ENCODE measurements at regions not wholly inside any gene's neighbourhood (a gene's known extent, or its start where the extent isn't known, plus 50 kb on each side); places are given as distances from the start of the nearest gene placed in this dataset.

DNA sequence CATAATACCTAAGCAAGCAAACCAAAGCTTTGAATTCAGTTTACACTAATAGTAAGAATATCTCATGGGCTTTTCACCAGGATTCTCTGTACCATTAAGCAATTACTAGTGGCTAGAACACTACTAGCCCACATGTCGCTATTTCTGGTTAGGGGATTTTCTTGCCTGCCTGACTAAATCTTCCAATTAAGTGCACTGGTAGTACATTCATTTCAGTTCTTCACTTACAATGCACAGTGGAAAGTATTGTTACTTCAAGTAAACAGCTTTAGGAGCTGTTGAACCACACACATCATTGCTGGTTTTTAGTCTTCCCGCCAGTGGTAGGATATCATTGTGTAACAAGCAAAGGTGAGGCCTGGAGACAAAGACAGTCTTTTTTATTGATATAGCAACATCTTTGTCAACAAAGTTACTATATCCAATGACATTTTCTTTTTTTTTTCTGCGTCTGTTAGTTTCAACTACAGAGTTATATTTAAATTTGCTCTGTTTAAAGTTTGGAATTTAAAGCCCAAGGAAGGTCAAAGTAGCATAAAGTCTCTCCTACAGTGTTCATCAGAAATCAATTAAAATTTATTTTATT is 826.8 kb upstream of the NR2F2 start:
- intact Hi-C loops (cut with DNase I): no loop called here
- Histone ChIP-seq H3K4me3 (no peak overlapping the region), H3K27ac (no peak overlapping the region), H3K9me3 (no peaks in the 10 kb centered on the region), H3K4me1 (no peaks in the 10 kb centered on the region), H3K27me3 (no peaks in the 10 kb centered on the region), H3K36me3 (no peaks in the 10 kb centered on the region)
- DNase-seq (no peak), ATAC-seq (no peak)
- TF ChIP-seq, protein P1, sequence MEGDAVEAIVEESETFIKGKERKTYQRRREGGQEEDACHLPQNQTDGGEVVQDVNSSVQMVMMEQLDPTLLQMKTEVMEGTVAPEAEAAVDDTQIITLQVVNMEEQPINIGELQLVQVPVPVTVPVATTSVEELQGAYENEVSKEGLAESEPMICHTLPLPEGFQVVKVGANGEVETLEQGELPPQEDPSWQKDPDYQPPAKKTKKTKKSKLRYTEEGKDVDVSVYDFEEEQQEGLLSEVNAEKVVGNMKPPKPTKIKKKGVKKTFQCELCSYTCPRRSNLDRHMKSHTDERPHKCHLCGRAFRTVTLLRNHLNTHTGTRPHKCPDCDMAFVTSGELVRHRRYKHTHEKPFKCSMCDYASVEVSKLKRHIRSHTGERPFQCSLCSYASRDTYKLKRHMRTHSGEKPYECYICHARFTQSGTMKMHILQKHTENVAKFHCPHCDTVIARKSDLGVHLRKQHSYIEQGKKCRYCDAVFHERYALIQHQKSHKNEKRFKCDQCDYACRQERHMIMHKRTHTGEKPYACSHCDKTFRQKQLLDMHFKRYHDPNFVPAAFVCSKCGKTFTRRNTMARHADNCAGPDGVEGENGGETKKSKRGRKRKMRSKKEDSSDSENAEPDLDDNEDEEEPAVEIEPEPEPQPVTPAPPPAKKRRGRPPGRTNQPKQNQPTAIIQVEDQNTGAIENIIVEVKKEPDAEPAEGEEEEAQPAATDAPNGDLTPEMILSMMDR (IDR thresholded peaks at IDR 0.05): no peak

DNA sequence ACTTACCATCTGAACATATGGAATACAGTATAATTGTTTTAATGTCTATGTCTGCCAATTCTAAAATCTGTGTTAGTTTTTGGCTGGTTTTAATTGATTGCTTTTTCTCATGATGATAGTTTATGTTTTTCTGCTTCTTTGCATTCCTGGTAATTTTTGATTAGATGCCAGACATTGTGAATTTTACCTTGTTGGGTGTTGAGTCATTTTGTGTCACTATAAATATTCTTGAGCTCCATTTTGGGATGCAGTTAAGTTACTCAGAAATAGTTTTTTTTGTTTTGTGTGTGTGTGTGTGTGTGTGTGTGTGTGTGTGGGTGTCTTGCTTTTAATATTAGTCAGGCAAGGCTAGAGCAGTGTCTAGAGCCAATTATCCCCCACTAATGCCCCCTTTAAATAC is 818.8 kb upstream of the NR2F2 start:
- TF ChIP-seq, protein P1 (IDR thresholded peaks at IDR 0.05): no peak
- ATAC-seq: no peak
- Histone ChIP-seq H3K4me1 (no peaks in the 10 kb centered on the region), H3K9me3 (no peaks in the 10 kb centered on the region), H3K36me3 (no peaks in the 10 kb centered on the region), H3K4me3 (no peak overlapping the region), H3K27ac (no peak overlapping the region), H3K27me3 (no peaks in the 10 kb centered on the region)
- DNase-seq: no peak
- intact Hi-C loops (cut with DNase I): no loop called here

DNA sequence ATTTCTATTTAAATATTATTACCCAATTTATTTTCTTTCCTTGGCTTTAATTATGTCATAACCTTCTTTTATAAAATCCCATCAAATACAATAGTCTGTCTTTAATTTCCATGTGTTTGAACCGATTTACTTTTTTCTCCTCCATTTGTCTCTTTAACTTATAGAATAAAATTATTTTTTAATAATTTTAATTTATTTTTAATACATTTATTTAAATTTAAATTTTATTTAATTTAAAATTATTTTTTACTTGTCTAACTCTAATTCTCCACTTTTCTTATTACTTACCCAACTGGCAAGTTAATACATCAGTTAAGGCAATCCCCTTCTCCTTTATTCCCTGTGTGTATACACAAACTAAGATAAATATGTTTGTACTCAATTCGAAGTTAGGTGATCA is 817.6 kb upstream of the NR2F2 start:
- H3K27me3 ChIP-seq: no peaks in the 10 kb centered on the region
- H3K36me3 ChIP-seq: no peaks in the 10 kb centered on the region
- intact Hi-C loops (cut with DNase I): no loop called here
- H3K9me3 ChIP-seq: no peaks in the 10 kb centered on the region
- ATAC-seq (no peak), DNase-seq (no peak)
- TF ChIP-seq, protein P1 (IDR thresholded peaks at IDR 0.05): no peak
- H3K4me3 ChIP-seq: no peak overlapping the region
- no peaks in the 10 kb centered on the region for H3K4me1 ChIP-seq
- no peak overlapping the region for H3K27ac ChIP-seq

DNA sequence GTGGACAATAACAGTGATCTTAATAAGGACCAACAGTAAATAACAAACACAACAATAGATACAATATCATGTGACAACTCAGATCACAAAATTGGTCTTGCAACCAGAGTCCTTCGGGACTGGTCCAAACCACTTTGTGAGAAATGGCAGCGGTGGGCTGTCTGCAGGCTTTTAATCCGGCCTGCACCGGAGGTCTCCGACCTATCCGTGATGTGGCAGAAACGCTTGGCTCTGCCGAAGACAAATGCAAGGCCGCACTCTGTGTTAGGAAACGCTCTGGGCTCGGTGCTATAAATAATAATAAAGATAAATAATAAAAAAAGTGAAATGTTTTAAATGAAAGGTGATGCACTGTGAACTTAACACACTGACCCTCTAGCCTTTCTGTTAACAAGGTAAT is 810.6 kb upstream of the NR2F2 start:
- no peak for DNase-seq
- no peaks in the 10 kb centered on the region for H3K27me3 ChIP-seq
- H3K4me1 ChIP-seq: no peaks in the 10 kb centered on the region
- no peaks in the 10 kb centered on the region for H3K36me3 ChIP-seq
- no peaks in the 10 kb centered on the region for H3K9me3 ChIP-seq
- no peak overlapping the region for H3K4me3 ChIP-seq
- TF ChIP-seq, protein P1 (IDR thresholded peaks at IDR 0.05): no peak
- no peak overlapping the region for H3K27ac ChIP-seq
- ATAC-seq: no peak
- intact Hi-C loops (cut with DNase I): no loop called here

DNA sequence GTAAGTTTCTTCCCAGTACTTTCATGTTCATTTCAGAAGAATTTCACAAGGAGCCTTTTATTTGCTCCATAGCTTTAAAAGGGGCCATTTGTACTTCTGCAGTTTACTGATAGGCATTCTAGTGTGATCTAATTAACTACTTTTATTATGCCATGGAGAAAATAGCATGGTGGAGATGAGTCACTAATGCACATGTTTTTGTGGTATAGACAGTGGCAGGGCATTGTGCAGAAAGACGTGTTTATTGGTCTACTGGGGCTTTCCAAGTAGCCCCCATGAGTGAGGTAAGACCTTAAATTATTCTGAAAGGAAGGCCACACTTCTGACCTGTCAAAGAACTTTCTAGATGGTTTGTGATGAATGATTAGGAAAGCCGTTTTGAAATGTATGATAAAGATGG is 810.0 kb upstream of the NR2F2 start:
- no peaks in the 10 kb centered on the region for H3K9me3 ChIP-seq
- no peaks in the 10 kb centered on the region for H3K27me3 ChIP-seq
- no peaks in the 10 kb centered on the region for H3K36me3 ChIP-seq
- TF ChIP-seq, protein P1 (IDR thresholded peaks at IDR 0.05): no peak
- no peak overlapping the region for H3K27ac ChIP-seq
- intact Hi-C loops (cut with DNase I): no loop called here
- ATAC-seq (no peak), DNase-seq (no peak)
- H3K4me3 ChIP-seq: no peak overlapping the region
- H3K4me1 ChIP-seq: no peaks in the 10 kb centered on the region

DNA sequence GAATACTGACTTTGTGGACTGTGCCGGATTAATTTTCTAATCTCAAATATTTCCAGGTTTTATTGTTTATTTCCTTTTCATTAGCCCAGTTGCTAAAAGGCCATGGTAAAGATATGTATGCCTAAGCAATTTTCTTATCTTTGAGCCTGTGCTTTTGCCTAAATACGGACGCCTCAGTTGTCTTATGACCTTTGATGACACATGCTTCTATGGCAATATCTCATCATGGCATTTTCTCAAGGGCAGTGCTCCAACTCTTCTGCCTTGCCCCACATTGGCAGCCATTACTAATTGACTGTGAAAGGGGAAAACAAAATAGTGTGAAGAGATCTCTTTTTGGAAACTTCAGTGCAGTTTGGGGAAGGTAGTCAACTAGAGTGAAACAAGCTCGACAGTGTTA is 809.6 kb upstream of the NR2F2 start:
- ATAC-seq (no peak), DNase-seq (no peak)
- Histone ChIP-seq H3K9me3 (no peaks in the 10 kb centered on the region), H3K4me3 (no peak overlapping the region), H3K4me1 (no peaks in the 10 kb centered on the region), H3K36me3 (no peaks in the 10 kb centered on the region), H3K27ac (no peak overlapping the region), H3K27me3 (no peaks in the 10 kb centered on the region)
- TF ChIP-seq, protein P1 (IDR thresholded peaks at IDR 0.05): no peak
- intact Hi-C loops (cut with DNase I): no loop called here
